Right lung (tissue), 2 donors: ENCODE measurements at regions not wholly inside any gene's neighbourhood (a gene's known extent, or its start where the extent isn't known, plus 50 kb on each side); places are given as distances from the start of the nearest gene placed in this dataset.

ENCODE experiments used
- DNase-seq, 2 donors: peaks; one replicate each; pipeline ENCODE4 v3.0.0-alpha.2; 2013

- no peak for DNase-seq
Observed at GRCh38 chr4:176443117-176443516, 123.4 kb downstream of the SPCS3 start.

GRCh38 chr4:176443646-176444409 lies 124.1 kb downstream of the SPCS3 start:
- DNase-seq = no peak

- DNase-seq = no peak
Observed at GRCh38 chr4:176444741-176445140, 125.0 kb downstream of the SPCS3 start.

GRCh38 chr4:176448761-176449160 lies 129.0 kb downstream of the SPCS3 start:
- no peak for DNase-seq

GRCh38 chr4:176451443-176451842 lies 131.7 kb downstream of the SPCS3 start:
- DNase-seq = no peak

- DNase-seq = no peak
Observed at GRCh38 chr4:176453079-176453478, 133.3 kb downstream of the SPCS3 start.

- DNase-seq = no peak
Observed at GRCh38 chr4:176453658-176454057, 133.9 kb downstream of the SPCS3 start.

- DNase-seq = no peak
Observed at GRCh38 chr4:176464748-176465147, 145.0 kb downstream of the SPCS3 start.

GRCh38 chr4:176467001-176467400 lies 147.2 kb downstream of the SPCS3 start:
- DNase-seq = no peak

- no peak for DNase-seq
Observed at GRCh38 chr4:176469546-176469945, 149.8 kb downstream of the SPCS3 start.

- no peak for DNase-seq
Observed at GRCh38 chr4:176470671-176471070, 150.9 kb downstream of the SPCS3 start.

GRCh38 chr4:176475067-176475466 lies 155.3 kb downstream of the SPCS3 start:
- no peak for DNase-seq

- no peak for DNase-seq
Observed at GRCh38 chr4:176478076-176478475, 158.3 kb downstream of the SPCS3 start.

GRCh38 chr4:176479767-176480166 lies 160.0 kb downstream of the SPCS3 start:
- DNase-seq = no peak

GRCh38 chr4:176482972-176483371 lies 163.2 kb downstream of the SPCS3 start:
- DNase-seq = no peak

- no peak for DNase-seq
Observed at GRCh38 chr4:176484301-176484984, 164.7 kb downstream of the SPCS3 start.

- DNase-seq = no peak
Observed at GRCh38 chr4:176489001-176489400, 169.2 kb downstream of the SPCS3 start.

- no peak for DNase-seq
Observed at GRCh38 chr4:176492646-176493302, 173.0 kb downstream of the SPCS3 start.

- DNase-seq = peak; percentile 5 to 9
Observed at GRCh38 chr4:176498617-176499256, 179.0 kb downstream of the SPCS3 start.

GRCh38 chr4:176499518-176499917 lies 179.8 kb downstream of the SPCS3 start:
- no peak for DNase-seq

GRCh38 chr4:176500894-176501293 lies 181.1 kb downstream of the SPCS3 start:
- no peak for DNase-seq

GRCh38 chr4:176504118-176504517 lies 184.4 kb downstream of the SPCS3 start:
- DNase-seq = no peak
